GM23248 (cell line): ENCODE measurements at regions not wholly inside any gene's neighbourhood (a gene's known extent, or its start where the extent isn't known, plus 50 kb on each side); places are given as distances from the start of the nearest gene placed in this dataset.

Experiments used
- EZH2 ChIP-seq: fragments of 200-600 bp; sonication (generic); IDR thresholded peaks from 2 replicates; pipeline ENCODE4 v1.6.1; 2018; ENCODE audit warnings: antibody characterized with exemption, mild to moderate bottlenecking; ENCODE audit not compliant: insufficient read depth, poor library complexity, severe bottlenecking
- EZH2phosphoT487 ChIP-seq: fragments of 200-600 bp; sonication (generic); IDR thresholded peaks from 2 replicates; pipeline ENCODE4 v1.6.1; 2018; ENCODE audit warnings: antibody characterized with exemption, moderate library complexity, mild to moderate bottlenecking, low read depth; ENCODE audit not compliant: insufficient read depth

GRCh38 chr2:131641414-131642206, 113.9 kb downstream of the CCDC74A start:
- TF ChIP-seq EZH2phosphoT487 (no peak), EZH2 (no peak)
